ENCODE measurements at regions not wholly inside any gene's neighbourhood (a gene's known extent, or its start where the extent isn't known, plus 50 kb on each side); places are given as distances from the start of the nearest gene placed in this dataset.

- no peak for TF ChIP-seq EZH2phosphoT487 (IDR thresholded peaks at IDR 0.05; ENCODE audit: low read depth, severe bottlenecking, unreplicated experiment)
- TF ChIP-seq, protein P1, sequence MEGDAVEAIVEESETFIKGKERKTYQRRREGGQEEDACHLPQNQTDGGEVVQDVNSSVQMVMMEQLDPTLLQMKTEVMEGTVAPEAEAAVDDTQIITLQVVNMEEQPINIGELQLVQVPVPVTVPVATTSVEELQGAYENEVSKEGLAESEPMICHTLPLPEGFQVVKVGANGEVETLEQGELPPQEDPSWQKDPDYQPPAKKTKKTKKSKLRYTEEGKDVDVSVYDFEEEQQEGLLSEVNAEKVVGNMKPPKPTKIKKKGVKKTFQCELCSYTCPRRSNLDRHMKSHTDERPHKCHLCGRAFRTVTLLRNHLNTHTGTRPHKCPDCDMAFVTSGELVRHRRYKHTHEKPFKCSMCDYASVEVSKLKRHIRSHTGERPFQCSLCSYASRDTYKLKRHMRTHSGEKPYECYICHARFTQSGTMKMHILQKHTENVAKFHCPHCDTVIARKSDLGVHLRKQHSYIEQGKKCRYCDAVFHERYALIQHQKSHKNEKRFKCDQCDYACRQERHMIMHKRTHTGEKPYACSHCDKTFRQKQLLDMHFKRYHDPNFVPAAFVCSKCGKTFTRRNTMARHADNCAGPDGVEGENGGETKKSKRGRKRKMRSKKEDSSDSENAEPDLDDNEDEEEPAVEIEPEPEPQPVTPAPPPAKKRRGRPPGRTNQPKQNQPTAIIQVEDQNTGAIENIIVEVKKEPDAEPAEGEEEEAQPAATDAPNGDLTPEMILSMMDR (IDR thresholded peaks at IDR 0.05; ENCODE audit: poor library complexity) = no peak
Measured at GRCh38 chr2:199216253-199216652, 241.5 kb downstream of the SATB2 start.

Data from hepatocyte (in vitro differentiated cells).